WTC11 (cell line): ENCODE measurements at regions not wholly inside any gene's neighbourhood (a gene's known extent, or its start where the extent isn't known, plus 50 kb on each side); places are given as distances from the start of the nearest gene placed in this dataset.
"Not testable (repeated sequence)": the region's sequence is repeated elsewhere in the genome, so short reads cannot be mapped to it uniquely, and the experiment has no call there.

Source experiments
- CTCF ChIP-seq: fragments of 200-600 bp; IDR thresholded peaks from 2 replicates; pipeline ENCODE4 v1.8.0; 2022; ENCODE audit warnings: antibody characterized with exemption
- ESRRA ChIP-seq: sonication (generic); formaldehyde crosslinking; IDR thresholded peaks from 2 replicates; pipeline ENCODE4 v1.8.1; 2022; ENCODE audit warnings: mild to moderate bottlenecking, missing genetic modification reagents, borderline replicate concordance
- GABPB1 ChIP-seq: sonication (generic); formaldehyde crosslinking; IDR thresholded peaks from 2 replicates; pipeline ENCODE4 v1.8.1; 2023; ENCODE audit warnings: mild to moderate bottlenecking, missing genetic modification reagents
- PRDM15 ChIP-seq: sonication (generic); formaldehyde crosslinking; IDR thresholded peaks from 2 replicates; pipeline ENCODE4 v1.8.0; 2022; ENCODE audit warnings: missing genetic modification reagents
- ZSCAN18 ChIP-seq: fragments of 250-450 bp; sonication (Bioruptor Pico); IDR thresholded peaks from 2 replicates; pipeline ENCODE4 v2.1.2; 2022; ENCODE audit warnings: mild to moderate bottlenecking, moderate library complexity

GRCh38 chr20:19879874-19880255, 121.8 kb downstream of the RIN2 start:
- not testable (repeated sequence) for TF ChIP-seq PRDM15; ZSCAN18 (CRISPR knock-in tag); ESRRA (CRISPR knock-in tag); CTCF; GABPB1 (CRISPR knock-in tag)
